ENCODE measurements at regions not wholly inside any gene's neighbourhood (a gene's known extent, or its start where the extent isn't known, plus 50 kb on each side); places are given as distances from the start of the nearest gene placed in this dataset.

- DNase-seq: no peak
Measured at GRCh38 chr5:146940295-146940694, 61.7 kb upstream of the PPP2R2B start.

GRCh38 chr5:146944019-146944418, 65.5 kb upstream of the PPP2R2B start:
- no peak for DNase-seq

GRCh38 chr5:146944764-146945616, 66.4 kb upstream of the PPP2R2B start:
- no peak for DNase-seq

- no peak for DNase-seq
Measured at GRCh38 chr5:146945617-146946084, 67.1 kb upstream of the PPP2R2B start.

- no peak for DNase-seq
Measured at GRCh38 chr5:146947181-146947941, 68.8 kb upstream of the PPP2R2B start.

GRCh38 chr5:146948666-146949065, 70.1 kb upstream of the PPP2R2B start:
- DNase-seq: no peak

GRCh38 chr5:146952168-146952567, 73.6 kb upstream of the PPP2R2B start:
- DNase-seq: no peak

GRCh38 chr5:146956217-146956616, 77.7 kb upstream of the PPP2R2B start:
- DNase-seq: no peak

- DNase-seq: no peak
Measured at GRCh38 chr5:146959360-146959759, 80.8 kb upstream of the PPP2R2B start.

- no peak for DNase-seq
Measured at GRCh38 chr5:146962801-146963355, 84.3 kb upstream of the PPP2R2B start.

- peak; percentile 20 for DNase-seq
Measured at GRCh38 chr5:146965761-146966659, 87.5 kb upstream of the PPP2R2B start.

GRCh38 chr5:146967646-146968045, 89.1 kb upstream of the PPP2R2B start:
- no peak for DNase-seq

- no peak for DNase-seq
Measured at GRCh38 chr5:146971401-146971800, 92.8 kb upstream of the PPP2R2B start.

GRCh38 chr5:146986469-146986868, 107.9 kb upstream of the PPP2R2B start:
- DNase-seq: no peak

- DNase-seq: no peak
Measured at GRCh38 chr5:146993876-146994530, 115.4 kb upstream of the PPP2R2B start.

GRCh38 chr5:146995878-146996277, 117.3 kb upstream of the PPP2R2B start:
- DNase-seq: no peak

GRCh38 chr5:147015405-147015804, 136.8 kb upstream of the PPP2R2B start:
- no peak for DNase-seq

- DNase-seq: no peak
Measured at GRCh38 chr5:147017191-147017590, 138.6 kb upstream of the PPP2R2B start.

GRCh38 chr5:147017621-147018020, 139.1 kb upstream of the PPP2R2B start:
- no peak for DNase-seq

GRCh38 chr5:147018812-147019211, 140.3 kb upstream of the PPP2R2B start:
- DNase-seq: no peak

GRCh38 chr5:147036691-147037245, 158.2 kb upstream of the PPP2R2B start:
- no peak for DNase-seq
